Suprapubic skin (tissue), 4 donors: ENCODE measurements at regions not wholly inside any gene's neighbourhood (a gene's known extent, or its start where the extent isn't known, plus 50 kb on each side); places are given as distances from the start of the nearest gene placed in this dataset.

Experiments used
- CTCF ChIP-seq, 2 donors: fragments of 200-600 bp in 1 of 2; fragments of 450-650 bp in 1 of 2; sonication (generic) in 1 of 2; IDR thresholded peaks; one replicate each; pipeline ENCODE4 v1.5.1; 2016 to 2019; ENCODE audit warnings: antibody characterized with exemption in 2 of 2, mild to moderate bottlenecking in 1 of 2, moderate library complexity in 1 of 2
- POLR2A ChIP-seq, 2 donors: fragments of 450-650 bp; IDR thresholded peaks; one replicate each; pipeline ENCODE4 v1.6.1; 2017; ENCODE audit warnings: antibody characterized with exemption in 2 of 2, mild to moderate bottlenecking in 2 of 2, moderate library complexity in 2 of 2
- POLR2AphosphoS5 ChIP-seq, 3 donors: sonication (generic); formaldehyde crosslinking; IDR thresholded peaks; one replicate each; pipeline ENCODE4 v1.6.1; 2017; ENCODE audit warnings: antibody characterized with exemption in 3 of 3

- TF ChIP-seq CTCF (IDR thresholded peaks at IDR 0.05) (no peak), POLR2AphosphoS5 (IDR thresholded peaks at IDR 0.05) (no peak), POLR2A (IDR thresholded peaks at IDR 0.05) (no peak)
Observed at GRCh38 chr11:109145287-109145686, 276.7 kb upstream of the C11orf87 start.
